AG08395 (cell line): ENCODE measurements at regions not wholly inside any gene's neighbourhood (a gene's known extent, or its start where the extent isn't known, plus 50 kb on each side); places are given as distances from the start of the nearest gene placed in this dataset.

Experiments used
- DNase-seq: peaks from one replicate; pipeline ENCODE4 v3.0.0; 2012; ENCODE audit warnings: mixed read lengths, low spot score

DNA sequence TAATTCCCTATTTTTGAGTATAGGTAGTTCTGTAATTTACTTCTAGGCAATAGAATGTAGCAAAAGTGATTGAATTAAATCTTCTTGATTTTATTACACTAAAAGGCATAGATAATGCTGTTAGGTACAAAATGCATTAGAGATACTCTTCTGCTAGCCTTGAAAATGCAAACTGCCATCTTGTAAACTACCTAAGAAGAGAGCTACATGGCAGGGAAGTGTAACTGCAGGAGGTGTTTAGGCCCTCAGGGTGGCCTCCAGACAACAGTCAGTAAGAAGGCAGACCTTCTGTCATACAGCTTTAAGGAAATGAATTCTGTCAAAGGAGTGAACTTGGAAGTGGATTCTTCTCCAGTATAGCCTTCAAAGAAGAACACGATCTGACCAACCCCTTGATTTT, 1396.8 kb upstream of the SLC39A10 start:
- no peak for DNase-seq

DNA sequence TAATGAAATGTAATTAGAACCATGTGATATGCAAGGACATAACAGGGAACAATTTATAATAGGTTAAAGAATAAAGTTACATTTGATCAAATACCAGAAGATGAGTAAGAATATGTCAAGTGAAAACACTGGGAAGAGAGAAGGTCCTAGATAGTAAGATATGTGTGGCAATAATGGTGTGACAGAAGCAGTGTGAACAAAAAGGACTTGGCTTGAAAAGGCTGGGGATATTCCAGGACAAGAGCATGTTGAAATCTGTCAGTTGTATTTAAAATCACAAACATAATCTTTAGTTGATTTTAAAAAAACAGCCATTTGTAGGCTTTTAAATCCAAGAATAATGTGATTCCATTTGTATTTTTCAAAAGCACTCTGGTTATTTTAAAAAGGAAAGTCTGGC, 1399.9 kb upstream of the SLC39A10 start:
- DNase-seq: no peak

DNA sequence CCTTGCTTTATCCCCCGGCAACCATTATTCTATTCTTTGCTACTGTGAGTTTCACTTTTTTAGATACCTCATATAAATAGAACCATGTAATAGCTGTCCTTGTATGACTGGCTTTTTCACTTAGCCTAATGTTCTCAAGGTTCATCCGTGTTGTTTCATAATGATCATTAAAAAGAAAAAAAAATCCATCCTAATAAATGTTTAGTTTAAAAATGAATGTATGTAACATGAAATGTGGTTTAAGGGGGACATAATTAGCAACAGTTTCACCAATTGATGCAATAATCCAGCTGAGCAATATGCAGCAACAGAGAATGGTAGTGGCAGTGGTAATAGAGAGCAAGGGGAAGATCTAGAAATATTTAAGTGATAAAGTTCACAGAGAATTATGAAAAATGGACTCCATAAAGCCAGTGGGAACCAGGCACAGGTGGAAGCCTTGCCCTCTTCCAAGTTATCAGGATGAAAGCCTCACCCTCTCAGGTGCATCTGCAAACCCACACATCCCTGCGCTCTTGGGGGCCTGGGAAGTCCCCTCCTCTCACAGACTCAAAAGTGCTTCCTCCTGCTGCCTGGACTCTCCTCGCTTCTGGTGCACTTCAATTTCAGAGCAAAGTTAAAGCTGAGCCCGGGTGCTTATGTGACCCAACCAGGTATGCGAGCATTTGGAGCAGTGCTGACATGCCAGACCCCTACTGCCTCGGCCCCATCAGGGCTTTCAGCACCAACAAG, 1403.3 kb upstream of the SLC39A10 start:
- no peak for DNase-seq

DNA sequence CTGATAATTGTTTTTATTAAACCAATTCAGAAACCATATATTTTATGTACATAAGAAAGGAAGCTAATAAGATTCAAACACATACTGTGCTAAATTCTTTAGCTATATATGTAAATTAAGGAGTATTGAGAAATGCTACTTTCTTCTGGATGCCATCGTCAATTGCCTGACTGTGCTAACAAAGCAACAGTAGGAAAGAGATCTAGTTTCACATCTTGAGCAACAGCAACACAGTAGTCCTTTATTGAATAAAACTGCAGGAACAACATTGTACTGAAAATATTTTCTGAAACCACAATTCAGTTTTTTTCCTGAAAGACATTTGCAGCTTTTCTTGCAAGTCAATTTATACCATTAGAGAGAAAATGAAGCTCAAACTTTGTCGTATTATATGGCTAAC, 1404.9 kb upstream of the SLC39A10 start:
- DNase-seq: no peak

DNA sequence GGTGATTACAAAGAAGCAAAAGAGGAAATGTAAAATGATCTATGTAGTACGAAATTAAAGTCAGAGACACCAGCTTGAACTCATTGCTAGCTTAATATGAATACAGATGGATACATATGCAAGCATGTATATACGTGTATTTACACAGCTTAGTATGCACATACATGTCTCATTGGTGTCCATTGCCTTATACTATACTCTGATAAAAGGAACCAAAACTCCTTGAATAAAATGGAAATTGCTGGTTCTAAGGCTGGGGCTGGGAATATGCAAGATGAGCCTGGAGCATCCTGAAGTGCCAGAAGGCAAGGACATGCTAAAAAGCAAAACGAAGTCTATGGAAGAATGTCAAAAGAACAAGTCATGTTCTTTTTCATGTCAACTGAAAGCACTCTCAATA, 1424.4 kb upstream of the SLC39A10 start:
- DNase-seq: no peak

DNA sequence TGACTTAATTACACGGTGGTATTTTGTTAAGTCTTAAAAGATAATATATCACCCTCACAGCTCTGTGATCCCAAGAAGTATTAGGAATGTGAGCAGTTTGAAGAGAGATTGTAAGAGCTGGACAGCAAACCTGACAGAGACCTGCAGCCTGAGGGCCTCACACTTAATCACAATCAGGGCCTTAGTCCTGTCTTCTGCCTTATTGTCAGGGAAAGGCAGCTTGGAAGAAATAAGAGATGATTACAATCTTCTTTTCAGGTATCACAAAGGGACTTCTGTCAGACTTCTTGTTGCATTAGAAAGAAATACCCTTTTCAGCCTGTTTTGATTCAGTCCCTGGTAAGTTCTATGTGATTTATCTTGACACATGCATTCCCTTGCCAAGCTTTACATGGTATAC, 1433.8 kb upstream of the SLC39A10 start:
- no peak for DNase-seq

DNA sequence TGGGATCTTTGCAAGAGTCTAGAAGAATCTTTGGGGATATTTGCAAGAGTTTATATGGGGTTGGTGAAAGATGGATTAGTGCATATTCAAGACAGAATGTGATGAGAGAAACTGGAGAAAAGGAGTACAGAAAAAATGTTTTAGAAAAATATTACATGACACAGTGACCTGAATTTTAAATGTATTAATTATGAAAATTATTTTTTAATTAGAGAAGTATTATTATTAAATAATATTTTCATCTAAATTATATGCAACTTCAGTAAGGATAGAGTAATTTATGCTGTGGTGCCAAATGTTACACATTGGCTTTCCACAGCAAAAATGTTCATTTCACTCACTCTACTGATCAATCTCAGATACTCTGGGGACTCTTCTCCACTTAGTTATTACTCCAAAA, 1442.8 kb upstream of the SLC39A10 start:
- no peak for DNase-seq

DNA sequence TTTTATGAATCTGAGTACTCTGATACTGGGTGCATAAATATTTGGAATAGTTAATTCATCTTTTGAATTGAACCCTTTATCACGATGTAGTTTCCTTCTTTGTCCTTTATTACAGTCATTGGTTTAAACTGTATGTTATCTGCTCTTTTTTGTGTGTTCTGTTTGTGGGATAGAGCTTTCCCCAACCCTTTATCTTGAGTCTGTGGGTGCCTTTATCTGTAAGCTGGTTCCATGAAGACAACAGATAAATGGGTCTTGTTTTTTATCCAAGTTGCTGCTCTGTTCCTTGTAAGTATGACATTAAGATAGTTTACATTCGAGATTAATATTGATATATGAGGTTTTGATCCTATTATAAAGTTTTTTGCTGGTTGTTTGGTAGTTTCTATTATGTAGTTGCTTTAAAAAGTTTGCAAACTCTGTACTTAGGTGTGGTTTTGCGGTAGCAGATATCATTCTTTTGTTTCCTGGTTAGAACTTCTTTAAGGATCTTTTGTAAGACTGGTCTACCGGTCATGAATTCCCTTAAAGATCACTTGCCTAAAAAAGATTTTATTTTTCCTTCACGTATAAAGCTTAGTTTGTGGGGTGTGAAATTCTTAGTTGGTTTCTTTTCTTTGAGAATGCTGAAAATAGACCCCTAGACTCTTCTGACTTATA, 1451.3 kb upstream of the SLC39A10 start:
- no peak for DNase-seq

DNA sequence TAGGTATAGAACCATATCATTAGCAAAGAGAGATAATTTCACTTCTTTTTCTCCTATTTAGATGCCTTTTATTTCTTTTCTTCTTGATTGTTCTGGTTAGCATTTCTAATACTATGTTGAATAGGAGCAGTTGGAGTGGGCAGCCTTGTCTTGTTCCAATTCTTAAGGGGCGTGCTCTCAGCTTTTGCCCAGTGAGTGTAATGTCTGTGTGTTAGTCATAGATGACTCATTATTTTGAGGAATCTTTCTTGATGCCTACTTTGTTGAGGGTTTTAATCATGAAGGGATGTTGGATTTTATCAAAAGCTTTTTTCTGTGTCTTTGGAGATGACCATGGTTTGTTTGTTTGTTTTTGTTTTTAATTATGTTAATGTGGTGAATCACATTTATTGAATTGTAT, 1453.1 kb upstream of the SLC39A10 start:
- no peak for DNase-seq

DNA sequence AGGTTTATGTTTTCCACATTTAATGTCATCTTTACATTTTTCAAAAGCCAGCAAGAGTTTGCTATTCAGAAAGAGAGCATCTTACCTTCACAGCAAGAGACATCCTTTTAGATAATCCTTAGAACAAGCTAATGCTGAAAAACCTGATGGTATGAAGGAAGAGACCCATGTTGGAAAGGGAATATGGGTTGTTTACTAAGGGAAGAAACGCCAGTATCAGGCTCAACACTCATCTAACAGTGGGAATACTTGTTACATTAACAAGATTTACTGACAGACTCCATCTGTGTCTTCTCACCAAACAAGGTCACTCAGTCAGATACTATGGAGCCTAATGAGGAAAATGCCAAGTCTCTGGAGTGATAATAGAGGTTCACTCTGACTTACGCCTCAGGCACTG, 1474.1 kb upstream of the SLC39A10 start:
- DNase-seq: no peak

DNA sequence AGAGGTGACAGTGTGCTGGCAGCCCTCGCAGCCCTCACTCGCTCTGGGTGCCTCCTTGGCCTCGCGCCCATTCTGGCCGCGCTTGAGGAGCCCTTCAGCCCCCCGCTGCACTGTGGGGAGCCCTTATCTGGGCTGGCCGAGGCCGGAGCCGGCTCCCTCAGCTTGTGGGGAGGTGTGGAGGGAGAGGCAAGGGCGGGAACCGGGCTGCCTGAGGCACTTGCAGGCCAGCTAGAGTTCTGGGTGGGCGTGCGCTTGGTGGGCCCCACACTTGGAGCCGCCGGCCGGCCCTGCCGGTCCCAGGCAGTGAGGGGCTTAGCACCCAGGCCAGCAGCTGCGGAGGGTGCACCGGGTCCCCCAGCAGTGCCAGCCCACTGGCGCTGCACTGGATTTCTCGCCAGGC, 1480.9 kb upstream of the SLC39A10 start:
- DNase-seq: no peak

DNA sequence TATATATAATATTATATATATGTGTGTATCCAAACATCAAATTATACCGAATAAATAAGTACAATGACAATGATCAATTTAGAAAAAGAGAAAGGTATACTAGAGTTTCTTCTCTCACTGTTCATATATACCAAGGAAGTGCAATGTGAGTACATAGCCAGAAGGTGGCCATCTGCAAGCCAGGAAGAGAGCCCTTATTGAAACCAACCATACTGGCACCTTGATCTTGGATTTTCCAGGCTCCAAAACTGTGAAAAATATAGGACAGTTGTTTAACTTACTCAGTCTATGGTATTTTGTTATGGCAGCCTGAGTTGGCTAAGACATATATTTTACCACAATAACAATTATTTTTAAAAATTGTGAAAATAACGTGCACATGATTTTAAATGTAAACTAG, 1490.2 kb upstream of the SLC39A10 start:
- no peak for DNase-seq

DNA sequence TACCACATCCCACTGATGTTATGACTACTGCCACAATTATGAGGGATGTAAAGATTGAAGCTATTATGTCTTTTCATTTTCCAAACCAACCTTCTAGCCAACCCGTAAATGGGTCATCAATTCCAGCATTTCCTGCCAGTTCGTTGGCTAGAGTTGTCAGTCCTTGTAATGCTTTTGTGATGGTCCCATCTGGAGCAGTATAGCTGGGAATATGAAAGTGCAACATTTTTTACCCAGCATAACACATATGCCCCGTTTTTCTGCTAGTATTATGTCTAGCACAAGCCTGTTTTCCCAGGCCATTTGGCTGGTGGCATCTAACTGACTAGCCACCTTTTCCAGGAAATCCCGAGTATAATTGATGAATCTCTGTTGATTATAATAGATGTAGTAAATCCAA, 1501.6 kb upstream of the SLC39A10 start:
- no peak for DNase-seq

DNA sequence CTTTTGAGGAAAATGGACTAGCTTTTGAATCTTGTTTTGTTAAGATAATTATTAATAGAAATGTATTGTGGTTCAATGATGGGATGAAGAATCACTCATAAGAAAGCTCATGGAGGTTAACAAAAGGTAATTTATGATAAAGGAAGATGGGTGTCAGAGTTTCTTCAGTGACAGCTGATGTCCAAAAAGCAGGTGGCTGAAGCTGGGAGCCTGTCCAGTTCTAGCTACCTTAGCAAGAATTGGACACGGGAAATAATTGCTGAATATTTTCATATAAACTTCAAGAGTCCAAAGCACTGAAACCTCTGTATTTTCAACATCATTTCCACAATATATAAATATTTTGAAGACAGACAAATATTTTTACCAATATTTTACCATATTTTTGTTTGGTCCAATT, 1505.8 kb upstream of the SLC39A10 start:
- no peak for DNase-seq

DNA sequence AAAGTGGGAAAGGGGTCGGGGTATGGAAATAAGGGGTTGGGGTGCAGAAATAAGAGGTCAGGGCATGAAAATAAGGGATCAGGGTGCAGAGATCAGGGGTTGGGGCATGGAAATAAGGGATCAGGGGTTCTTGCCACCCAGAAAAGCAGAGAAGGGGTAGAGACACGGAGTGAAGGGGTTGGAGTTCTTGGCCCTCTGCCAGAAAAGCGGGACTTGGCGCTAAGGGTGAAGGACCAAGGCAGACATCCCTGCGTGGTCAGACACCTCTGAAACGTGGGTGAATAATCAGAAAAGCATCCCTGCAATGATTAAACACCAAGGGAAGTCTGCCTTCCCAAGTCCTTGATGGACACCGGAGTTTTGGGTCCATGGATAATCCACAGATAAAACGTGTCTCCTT, 1521.6 kb upstream of the SLC39A10 start:
- DNase-seq: no peak

DNA sequence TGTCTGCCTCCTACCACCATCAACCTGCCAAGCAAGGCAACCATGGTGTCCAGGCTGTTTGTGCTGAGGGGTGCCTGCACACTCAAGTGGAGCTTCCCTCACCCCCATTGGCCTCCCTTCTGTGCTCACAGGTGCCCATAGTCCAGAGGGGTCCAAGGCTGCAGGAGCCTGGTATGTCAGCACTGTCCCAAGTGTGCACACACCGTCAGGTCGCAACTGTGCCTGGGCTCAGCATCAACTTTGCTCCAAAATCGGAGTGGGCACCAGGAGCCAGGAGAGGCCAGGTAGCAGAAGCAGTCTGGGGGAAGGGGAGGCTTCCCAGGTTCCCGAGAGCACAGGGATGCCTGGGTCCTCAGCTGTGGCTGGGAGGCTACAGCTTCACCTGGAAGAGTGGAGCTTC, 1528.2 kb upstream of the SLC39A10 start:
- no peak for DNase-seq

DNA sequence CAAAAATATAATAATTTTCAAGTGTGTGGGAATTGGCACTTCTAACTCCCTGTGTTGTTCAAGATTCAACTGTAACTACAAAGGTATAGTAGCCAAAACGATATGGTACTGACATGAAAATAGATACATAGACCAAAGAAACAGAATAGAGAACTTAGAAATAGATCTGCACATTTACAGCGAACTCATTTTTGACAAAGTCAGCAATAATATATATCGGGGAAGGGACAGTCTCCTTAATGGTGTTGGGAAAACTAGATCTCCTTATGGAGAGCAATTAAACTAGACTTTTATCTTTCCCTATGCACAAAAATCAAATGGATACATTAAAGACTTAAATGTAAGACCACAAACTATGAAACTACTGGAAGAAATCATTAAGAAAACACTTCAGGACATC, 1530.6 kb upstream of the SLC39A10 start:
- DNase-seq: no peak

DNA sequence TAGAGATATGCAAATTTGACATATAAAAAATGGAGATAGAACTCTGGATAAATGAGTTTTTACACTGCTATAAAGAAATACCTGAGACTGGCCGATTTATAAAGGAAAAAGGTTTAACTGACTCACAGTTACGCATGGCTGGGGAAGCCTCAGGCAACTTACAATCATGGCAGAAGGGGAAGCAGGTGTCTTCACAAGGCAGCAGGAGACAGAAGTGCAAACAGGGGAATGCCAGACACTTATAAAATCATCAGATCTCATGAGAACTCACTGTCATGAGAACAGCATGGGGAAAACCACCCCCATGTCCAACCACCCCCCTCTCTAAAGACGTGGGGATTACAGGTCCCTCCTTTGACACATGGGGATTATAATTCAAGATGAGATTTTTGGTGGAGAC, 1540.2 kb upstream of the SLC39A10 start:
- DNase-seq: no peak

DNA sequence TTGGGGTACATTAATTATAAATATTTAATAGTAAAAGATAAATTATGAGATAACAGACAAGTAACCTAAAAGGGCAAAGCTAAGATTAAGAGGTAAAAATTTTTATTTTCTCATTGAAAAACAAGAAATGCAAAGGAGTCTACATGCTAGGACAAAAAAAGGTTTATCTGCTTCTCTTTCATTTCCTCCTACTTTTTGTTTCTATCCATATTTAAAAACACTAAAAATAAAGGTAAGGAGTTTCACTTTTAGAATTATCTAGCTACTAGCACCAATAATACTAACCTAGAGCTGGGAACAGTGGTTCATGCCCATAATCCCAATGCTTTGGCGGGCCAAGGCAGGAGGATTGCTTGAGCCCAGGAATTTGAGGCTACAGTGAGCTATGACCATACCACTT, 1551.7 kb upstream of the SLC39A10 start:
- DNase-seq: no peak

DNA sequence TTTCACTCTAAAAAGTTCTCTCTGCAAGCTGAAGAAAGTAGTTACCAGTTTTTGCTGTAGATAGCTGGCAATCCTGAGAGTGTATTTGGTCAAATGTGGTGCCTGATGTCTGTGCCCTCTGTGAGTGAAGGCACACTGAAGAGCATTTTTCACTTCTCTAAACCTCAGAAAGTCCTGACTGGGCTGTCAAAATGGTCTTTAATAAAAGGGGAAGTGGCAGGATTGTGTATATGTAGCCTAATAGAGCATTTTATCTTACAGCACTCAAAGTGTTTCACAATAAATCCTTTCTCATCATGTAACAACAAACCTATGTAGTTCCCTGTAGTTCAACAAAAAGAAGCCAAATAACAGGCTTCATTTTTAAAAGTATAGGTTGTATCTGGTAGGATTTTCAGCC, 1552.3 kb upstream of the SLC39A10 start:
- DNase-seq: no peak

DNA sequence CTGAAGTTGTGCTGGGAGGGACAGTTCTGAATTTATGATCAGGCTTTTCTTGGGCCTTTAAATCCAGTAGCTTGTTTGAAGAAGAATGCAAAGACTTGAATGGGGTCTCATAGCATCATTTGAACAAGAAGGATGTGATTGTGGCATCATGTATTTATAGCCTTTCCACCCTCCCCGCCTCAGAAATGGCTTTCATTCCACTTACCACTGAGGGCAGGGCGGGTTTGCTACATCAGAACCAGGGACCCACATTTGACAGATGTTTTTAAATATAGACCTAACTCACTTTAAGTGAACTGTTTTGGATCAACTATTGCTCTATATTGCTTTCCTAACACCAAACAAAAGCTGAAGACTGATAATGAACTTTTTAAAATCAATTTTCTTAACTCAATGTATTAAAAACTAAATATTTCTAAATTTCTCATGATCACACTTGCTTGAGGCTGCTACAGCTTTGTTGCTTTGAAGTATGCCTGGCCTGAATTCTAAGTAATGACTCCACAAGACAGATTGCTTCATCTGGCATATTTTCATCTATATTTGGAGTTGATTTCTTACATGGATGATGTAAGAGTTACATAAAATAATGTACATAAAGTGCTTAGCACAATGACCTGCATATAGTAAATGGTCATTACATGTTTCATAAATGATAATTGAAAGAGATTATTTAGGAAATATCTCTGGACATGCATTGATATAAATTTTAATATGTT, 1552.9 kb upstream of the SLC39A10 start:
- DNase-seq: no peak

DNA sequence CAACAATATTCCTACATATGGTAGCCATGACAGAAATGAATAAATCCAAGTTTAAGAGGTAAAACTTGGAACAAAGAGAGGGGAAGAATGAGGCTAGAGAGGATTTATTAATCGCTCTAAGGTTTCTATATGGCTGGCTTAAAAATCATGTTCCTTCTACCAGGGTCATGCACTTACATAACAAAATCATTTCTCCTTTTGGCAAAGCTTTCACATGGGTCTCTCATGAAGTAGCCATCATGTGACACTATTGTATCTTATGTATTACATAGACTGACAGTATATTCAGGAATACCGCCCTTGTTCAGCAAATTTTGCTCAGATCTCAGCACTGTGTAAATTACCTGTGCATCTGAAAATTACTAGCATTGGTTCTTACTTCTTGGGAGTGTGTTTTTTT, 1554.5 kb upstream of the SLC39A10 start:
- DNase-seq: no peak

DNA sequence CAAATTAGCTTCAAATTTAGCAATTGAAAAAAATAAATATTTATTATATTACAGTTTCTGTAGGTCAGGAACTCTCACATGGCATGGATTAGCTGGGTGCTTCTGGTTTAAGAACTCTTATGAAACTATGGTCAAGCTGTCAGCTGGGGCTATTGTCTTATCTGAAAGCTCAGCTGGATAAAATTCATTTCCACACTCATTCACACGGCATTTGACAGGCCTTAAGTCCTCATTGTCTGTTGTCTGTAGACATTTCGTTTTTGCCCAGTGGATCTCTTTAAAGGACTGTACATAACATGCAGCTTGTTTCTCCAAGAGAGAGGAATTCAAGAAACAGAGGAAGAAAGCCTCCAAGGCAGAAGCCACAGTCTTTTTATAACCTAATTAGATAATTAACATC, 1556.8 kb upstream of the SLC39A10 start:
- no peak for DNase-seq

DNA sequence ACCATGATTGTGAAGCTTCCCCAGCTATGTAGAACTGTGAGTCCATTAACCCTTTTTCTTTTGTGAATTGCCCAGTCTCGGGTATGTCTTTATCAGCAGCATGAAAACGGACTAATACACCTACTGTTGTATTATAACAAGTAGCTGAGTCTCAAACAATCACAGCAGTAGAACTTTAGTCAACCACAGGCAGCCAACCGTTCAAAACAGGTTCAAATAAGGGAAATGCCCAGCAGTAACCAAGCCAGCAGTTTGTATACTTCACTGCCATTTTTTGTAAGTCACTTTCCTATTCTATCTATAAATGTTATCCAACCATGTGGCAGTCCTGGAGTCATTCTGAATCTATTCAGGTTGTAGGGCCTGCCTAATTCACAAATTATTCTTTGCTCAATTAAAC, 1560.6 kb upstream of the SLC39A10 start:
- no peak for DNase-seq
